Astrocyte of the cerebellum (primary cell): ENCODE measurements at regions not wholly inside any gene's neighbourhood (a gene's known extent, or its start where the extent isn't known, plus 50 kb on each side); places are given as distances from the start of the nearest gene placed in this dataset.

Experiments used
- DNase-seq: peaks from one replicate; pipeline ENCODE4 v3.0.0-alpha.2; 2011; ENCODE audit warnings: low read depth
- H3K4me3 ChIP-seq: 2 replicates; pipeline ENCODE4 v1.5.1; 2011; ENCODE audit warnings: mild to moderate bottlenecking, low read depth, low read length, moderate library complexity
- CTCF ChIP-seq: IDR thresholded peaks from 2 replicates; pipeline ENCODE4 v1.5.1; 2012; ENCODE audit warnings: low read length, low read depth, moderate library complexity, mild to moderate bottlenecking; ENCODE audit errors: missing control alignments
- in situ Hi-C: cut with HindIII; loops from 2 replicates; pipeline ENCODE4 v1.10.0; 2017; ENCODE audit warnings: low sequenced_read_pairs

- DNase-seq, result no peak
- TF ChIP-seq CTCF, result no peak
- in situ Hi-C loops, result no loop called here
- H3K4me3 ChIP-seq, result no peak overlapping the region
Measured at GRCh38 chr15:27670486-27671209, 428.5 kb downstream of the OCA2 start.

- TF ChIP-seq CTCF, result no peak
- H3K4me3 ChIP-seq, result no peak overlapping the region
- no peak for DNase-seq
- in situ Hi-C loops, result no loop called here
Measured at GRCh38 chr15:27669641-27670040, 429.5 kb downstream of the OCA2 start.

- H3K4me3 ChIP-seq, result no peak overlapping the region
- DNase-seq, result no peak
- TF ChIP-seq CTCF, result no peak
- in situ Hi-C loops, result no loop called here
Measured at GRCh38 chr15:27668471-27669220, 430.5 kb downstream of the OCA2 start.

- no peak for DNase-seq
- TF ChIP-seq CTCF, result no peak
- H3K4me3 ChIP-seq, result no peak overlapping the region
- in situ Hi-C loops, result no loop called here
Measured at GRCh38 chr15:27665002-27665401, 434.1 kb downstream of the OCA2 start.

GRCh38 chr15:27662892-27663291, 436.2 kb downstream of the OCA2 start:
- DNase-seq, result no peak
- TF ChIP-seq CTCF, result no peak
- in situ Hi-C loops, result no loop called here
- H3K4me3 ChIP-seq, result no peak overlapping the region

- TF ChIP-seq CTCF, result no peak
- H3K4me3 ChIP-seq, result no peak overlapping the region
- no peak for DNase-seq
- in situ Hi-C loops, result no loop called here
Measured at GRCh38 chr15:27660676-27661075, 438.4 kb downstream of the OCA2 start.
